HL-60 (cell line): ENCODE measurements at regions not wholly inside any gene's neighbourhood (a gene's known extent, or its start where the extent isn't known, plus 50 kb on each side); places are given as distances from the start of the nearest gene placed in this dataset.

Experiments
- DNase-seq, 2 experiments: peaks; one replicate each; pipeline ENCODE4 v3.0.0-alpha.2; 2010 to 2020; ENCODE audit warnings: low read depth in 1 of 2, low spot score in 1 of 2
- H3K27ac ChIP-seq: fragments of 250-450 bp; sonication (Bioruptor Pico); replicated peaks from 2 replicates; pipeline ENCODE4 v1.5.1; 2020; ENCODE audit warnings: mild to moderate bottlenecking, moderate library complexity
- H3K27me3 ChIP-seq: fragments of 250-450 bp; sonication (Bioruptor Pico); 2 replicates; pipeline ENCODE4 v1.5.1; 2021; ENCODE audit warnings: mild to moderate bottlenecking, moderate library complexity; ENCODE audit not compliant: insufficient read depth, poor library complexity, severe bottlenecking
- H3K4me3 ChIP-seq: replicated peaks from 2 replicates; pipeline ENCODE4 v1.5.1; 2011; ENCODE audit warnings: mild to moderate bottlenecking, control low read depth, low read length; ENCODE audit not compliant: insufficient read depth
- GABPA ChIP-seq: IDR thresholded peaks from 2 replicates; pipeline ENCODE4 v1.6.1; 2012; ENCODE audit warnings: low read depth
- POLR2AphosphoS5 ChIP-seq: IDR thresholded peaks from 2 replicates; pipeline ENCODE4 v1.6.1; 2012; ENCODE audit warnings: low read depth
- SPI1 ChIP-seq: IDR thresholded peaks from 2 replicates; pipeline ENCODE4 v1.6.1; 2012; ENCODE audit warnings: low read depth, mild to moderate bottlenecking, borderline replicate concordance
- TF ChIP-seq, protein P1 (sequence below): IDR thresholded peaks from 2 replicates; pipeline ENCODE4 v1.6.1; 2012; ENCODE audit warnings: low read depth; ENCODE audit not compliant: insufficient replicate concordance
- TF ChIP-seq, protein P2 (sequence below): IDR thresholded peaks from one replicate; pipeline ENCODE4 v1.5.1; 2011; ENCODE audit warnings: low read length, control low read depth, inconsistent platforms; ENCODE audit not compliant: insufficient read depth

DNA sequence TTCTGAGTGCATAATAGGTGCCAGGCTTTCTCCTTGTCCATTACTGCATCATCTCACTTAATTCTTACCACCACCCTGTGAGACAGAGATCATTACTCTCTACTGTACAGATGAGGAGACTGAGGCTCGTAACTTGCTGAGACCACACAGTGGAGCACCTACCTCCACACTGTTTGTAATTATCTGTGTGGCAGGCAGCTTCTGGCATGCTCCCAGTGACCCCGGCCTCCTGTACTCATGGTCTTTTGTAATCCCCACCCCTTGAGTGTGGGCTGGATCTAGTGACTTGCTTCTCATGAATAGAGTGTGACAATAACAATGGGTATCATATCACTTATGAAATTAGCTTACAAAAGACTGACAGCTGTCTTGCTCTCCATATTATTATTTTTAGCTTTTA lies 407.3 kb downstream of the MATN1 start:
- no peak overlapping the region for H3K27ac ChIP-seq
- no peak overlapping the region for H3K4me3 ChIP-seq
- no peaks in the 10 kb centered on the region for H3K27me3 ChIP-seq
- TF ChIP-seq SPI1, result no peak
- no peak for TF ChIP-seq POLR2AphosphoS5
- TF ChIP-seq, protein P1, sequence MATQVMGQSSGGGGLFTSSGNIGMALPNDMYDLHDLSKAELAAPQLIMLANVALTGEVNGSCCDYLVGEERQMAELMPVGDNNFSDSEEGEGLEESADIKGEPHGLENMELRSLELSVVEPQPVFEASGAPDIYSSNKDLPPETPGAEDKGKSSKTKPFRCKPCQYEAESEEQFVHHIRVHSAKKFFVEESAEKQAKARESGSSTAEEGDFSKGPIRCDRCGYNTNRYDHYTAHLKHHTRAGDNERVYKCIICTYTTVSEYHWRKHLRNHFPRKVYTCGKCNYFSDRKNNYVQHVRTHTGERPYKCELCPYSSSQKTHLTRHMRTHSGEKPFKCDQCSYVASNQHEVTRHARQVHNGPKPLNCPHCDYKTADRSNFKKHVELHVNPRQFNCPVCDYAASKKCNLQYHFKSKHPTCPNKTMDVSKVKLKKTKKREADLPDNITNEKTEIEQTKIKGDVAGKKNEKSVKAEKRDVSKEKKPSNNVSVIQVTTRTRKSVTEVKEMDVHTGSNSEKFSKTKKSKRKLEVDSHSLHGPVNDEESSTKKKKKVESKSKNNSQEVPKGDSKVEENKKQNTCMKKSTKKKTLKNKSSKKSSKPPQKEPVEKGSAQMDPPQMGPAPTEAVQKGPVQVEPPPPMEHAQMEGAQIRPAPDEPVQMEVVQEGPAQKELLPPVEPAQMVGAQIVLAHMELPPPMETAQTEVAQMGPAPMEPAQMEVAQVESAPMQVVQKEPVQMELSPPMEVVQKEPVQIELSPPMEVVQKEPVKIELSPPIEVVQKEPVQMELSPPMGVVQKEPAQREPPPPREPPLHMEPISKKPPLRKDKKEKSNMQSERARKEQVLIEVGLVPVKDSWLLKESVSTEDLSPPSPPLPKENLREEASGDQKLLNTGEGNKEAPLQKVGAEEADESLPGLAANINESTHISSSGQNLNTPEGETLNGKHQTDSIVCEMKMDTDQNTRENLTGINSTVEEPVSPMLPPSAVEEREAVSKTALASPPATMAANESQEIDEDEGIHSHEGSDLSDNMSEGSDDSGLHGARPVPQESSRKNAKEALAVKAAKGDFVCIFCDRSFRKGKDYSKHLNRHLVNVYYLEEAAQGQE, result no peak
- TF ChIP-seq, protein P2, sequence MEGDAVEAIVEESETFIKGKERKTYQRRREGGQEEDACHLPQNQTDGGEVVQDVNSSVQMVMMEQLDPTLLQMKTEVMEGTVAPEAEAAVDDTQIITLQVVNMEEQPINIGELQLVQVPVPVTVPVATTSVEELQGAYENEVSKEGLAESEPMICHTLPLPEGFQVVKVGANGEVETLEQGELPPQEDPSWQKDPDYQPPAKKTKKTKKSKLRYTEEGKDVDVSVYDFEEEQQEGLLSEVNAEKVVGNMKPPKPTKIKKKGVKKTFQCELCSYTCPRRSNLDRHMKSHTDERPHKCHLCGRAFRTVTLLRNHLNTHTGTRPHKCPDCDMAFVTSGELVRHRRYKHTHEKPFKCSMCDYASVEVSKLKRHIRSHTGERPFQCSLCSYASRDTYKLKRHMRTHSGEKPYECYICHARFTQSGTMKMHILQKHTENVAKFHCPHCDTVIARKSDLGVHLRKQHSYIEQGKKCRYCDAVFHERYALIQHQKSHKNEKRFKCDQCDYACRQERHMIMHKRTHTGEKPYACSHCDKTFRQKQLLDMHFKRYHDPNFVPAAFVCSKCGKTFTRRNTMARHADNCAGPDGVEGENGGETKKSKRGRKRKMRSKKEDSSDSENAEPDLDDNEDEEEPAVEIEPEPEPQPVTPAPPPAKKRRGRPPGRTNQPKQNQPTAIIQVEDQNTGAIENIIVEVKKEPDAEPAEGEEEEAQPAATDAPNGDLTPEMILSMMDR, result no peak
- no peak for TF ChIP-seq GABPA
- DNase-seq, result no peak

DNA sequence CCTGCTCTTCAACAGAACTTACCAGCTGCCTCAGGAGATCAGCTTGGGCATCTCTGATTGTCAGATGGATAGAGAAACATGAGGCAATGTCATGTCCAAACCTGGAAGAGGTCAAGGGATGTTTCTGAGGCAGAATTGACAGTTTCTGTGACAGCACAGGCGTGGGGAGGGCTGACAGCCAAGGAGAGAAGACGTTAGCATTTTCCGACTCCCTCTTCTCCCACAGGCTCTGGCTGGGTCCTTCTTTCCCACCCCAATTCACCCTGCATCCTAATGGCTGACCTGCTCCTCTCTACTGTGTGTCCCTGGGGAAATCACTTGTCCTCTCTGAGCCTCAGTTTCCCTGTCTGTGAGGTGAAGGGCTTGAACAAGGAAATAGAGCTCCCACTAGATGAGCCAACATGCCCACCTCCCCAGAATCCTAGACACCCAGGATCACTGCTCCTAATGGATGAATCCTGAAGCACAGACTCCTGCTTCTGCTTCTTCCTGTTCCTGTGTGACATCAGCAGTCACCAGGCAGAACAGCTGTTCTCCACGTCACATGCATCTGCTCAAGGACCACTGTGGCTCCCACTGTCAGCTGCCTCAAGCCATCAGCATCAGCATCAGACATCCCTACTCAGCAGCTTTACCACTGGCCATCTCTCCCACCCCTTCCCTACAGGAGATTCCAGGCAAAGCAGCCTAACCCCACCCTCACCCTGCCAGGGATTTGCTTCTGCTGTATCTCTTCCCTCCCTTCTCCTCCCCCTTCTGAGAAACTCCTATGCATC lies 408.0 kb downstream of the MATN1 start:
- no peak for DNase-seq
- no peak overlapping the region for H3K27ac ChIP-seq
- H3K27me3 ChIP-seq, result no peaks in the 10 kb centered on the region
- no peak overlapping the region for H3K4me3 ChIP-seq
- no peak for TF ChIP-seq SPI1
- TF ChIP-seq POLR2AphosphoS5, result no peak
- TF ChIP-seq, protein P2, result no peak
- TF ChIP-seq GABPA, result no peak
- TF ChIP-seq, protein P1, result no peak

DNA sequence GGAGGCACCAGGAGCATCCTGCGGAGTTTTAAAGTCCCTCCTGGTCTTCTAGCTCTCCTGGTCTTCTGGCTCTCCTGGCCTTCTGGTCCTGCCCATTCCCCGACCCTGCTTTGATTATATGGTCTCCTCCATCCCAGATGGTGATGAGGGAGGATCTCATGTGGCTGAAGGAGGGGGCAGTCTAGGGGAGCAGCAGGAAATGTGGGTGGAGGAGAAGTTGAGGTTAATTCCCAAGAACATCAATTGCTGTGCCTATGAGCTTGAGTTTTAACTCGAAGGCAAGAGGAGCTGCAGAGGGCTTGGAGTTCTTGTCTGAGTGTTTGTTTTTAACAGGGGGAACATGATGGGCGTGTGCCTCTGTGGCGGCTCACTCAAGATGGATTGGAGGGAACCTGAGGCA lies 408.8 kb downstream of the MATN1 start:
- Histone ChIP-seq H3K4me3 (no peak overlapping the region), H3K27ac (no peak overlapping the region), H3K27me3 (no peaks in the 10 kb centered on the region)
- no peak for DNase-seq
- TF ChIP-seq SPI1, result no peak

DNA sequence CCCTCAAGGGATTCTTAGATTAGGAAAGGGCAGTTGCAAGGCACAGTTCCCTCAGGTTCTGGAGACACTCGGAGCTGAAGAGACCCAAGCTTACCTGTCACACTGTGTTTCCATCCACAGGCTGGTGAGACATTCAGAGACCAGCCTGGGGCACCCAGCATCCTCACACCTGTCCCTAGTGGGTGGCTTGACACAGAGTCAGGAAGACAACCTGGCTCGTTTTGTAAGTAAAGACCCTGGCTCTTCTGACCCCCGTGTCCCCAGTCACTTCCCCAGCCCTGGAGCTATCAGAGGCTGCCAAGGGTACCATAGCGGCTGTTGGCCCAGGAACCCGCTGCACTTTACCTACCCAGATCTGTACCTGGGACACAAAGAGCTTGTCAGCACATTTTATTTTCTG lies 409.8 kb downstream of the MATN1 start:
- H3K4me3 ChIP-seq, result no peak overlapping the region
- H3K27ac ChIP-seq, result no peak overlapping the region
- no peaks in the 10 kb centered on the region for H3K27me3 ChIP-seq
- TF ChIP-seq, protein P1, result no peak
- TF ChIP-seq, protein P2, result no peak
- TF ChIP-seq GABPA, result no peak
- no peak for TF ChIP-seq SPI1
- no peak for TF ChIP-seq POLR2AphosphoS5
- no peak for DNase-seq
